Neutrophil (primary cell): ENCODE measurements at regions not wholly inside any gene's neighbourhood (a gene's known extent, or its start where the extent isn't known, plus 50 kb on each side); places are given as distances from the start of the nearest gene placed in this dataset.

Source experiments
- H3K27ac ChIP-seq: fragments of 200-600 bp; sonication (generic); 2 replicates; pipeline ENCODE4 v1.5.1; 2016; ENCODE audit warnings: mild to moderate bottlenecking, moderate library complexity
- H3K27me3 ChIP-seq: fragments of 200-600 bp; sonication (generic); 2 replicates; pipeline ENCODE4 v1.6.0; 2016; ENCODE audit warnings: mild to moderate bottlenecking
- H3K36me3 ChIP-seq: fragments of 200-600 bp; sonication (generic); 2 replicates; pipeline ENCODE4 v1.5.1; 2017
- H3K4me1 ChIP-seq, 2 experiments: fragments of 200-600 bp in 1 of 2; sonication (generic) in 1 of 2; 1 replicate in 1 of 2; 2 replicates in 1 of 2; pipeline versions ENCODE4 v1.5.1 to v1.6.1; 2013 to 2016; ENCODE audit warnings: low read depth in 1 of 2, low read length in 1 of 2, mild to moderate bottlenecking in 1 of 2, moderate library complexity in 1 of 2; ENCODE audit not compliant: control insufficient read depth in 1 of 2, insufficient read depth in 1 of 2
- H3K4me3 ChIP-seq, 2 experiments: fragments of 200-600 bp in 1 of 2; sonication (generic) in 1 of 2; 1 replicate in 1 of 2; 2 replicates in 1 of 2; pipeline ENCODE4 v1.5.1; 2013 to 2016; ENCODE audit warnings: low read depth in 1 of 2, low read length in 1 of 2, mild to moderate bottlenecking in 1 of 2, moderate library complexity in 1 of 2
- H3K9me3 ChIP-seq: fragments of 200-600 bp; sonication (generic); 2 replicates; pipeline ENCODE4 v1.5.1; 2016
- CTCF ChIP-seq: fragments of 200-600 bp; sonication (generic); IDR thresholded peaks from 2 replicates; pipeline ENCODE4 v1.5.1; 2016; ENCODE audit warnings: antibody characterized with exemption

GRCh38 chr21:28865488-28866186 lies 127.0 kb downstream of the LTN1 start:
- Histone ChIP-seq H3K9me3 (no peaks in the 10 kb centered on the region), H3K4me1 (no peaks in the 10 kb centered on the region)
- TF ChIP-seq CTCF, result no peak

GRCh38 chr21:28858424-28858823 lies 134.3 kb downstream of the LTN1 start:
- TF ChIP-seq CTCF, result no peak

More at GRCh38 chr21:28865488-28866186, 127.0 kb downstream of the LTN1 start:
- Histone ChIP-seq H3K27ac (no peak overlapping the region), H3K27me3 (no peaks in the 10 kb centered on the region), H3K36me3 (no peaks in the 10 kb centered on the region), H3K4me3 (no peak overlapping the region)

GRCh38 chr21:28857752-28858151 lies 134.9 kb downstream of the LTN1 start:
- H3K9me3 ChIP-seq, result no peaks in the 10 kb centered on the region
- no peak overlapping the region for H3K27ac ChIP-seq
- no peaks in the 10 kb centered on the region for H3K27me3 ChIP-seq
- H3K4me3 ChIP-seq, result no peak overlapping the region
- no peaks in the 10 kb centered on the region for H3K36me3 ChIP-seq
- no peaks in the 10 kb centered on the region for H3K4me1 ChIP-seq
- no peak for TF ChIP-seq CTCF

More at GRCh38 chr21:28858424-28858823, 134.3 kb downstream of the LTN1 start:
- Histone ChIP-seq H3K9me3 (no peaks in the 10 kb centered on the region), H3K27me3 (no peaks in the 10 kb centered on the region), H3K36me3 (no peaks in the 10 kb centered on the region), H3K4me3 (no peak overlapping the region), H3K4me1 (no peaks in the 10 kb centered on the region), H3K27ac (no peak overlapping the region)

- no peaks in the 10 kb centered on the region for H3K36me3 ChIP-seq
- H3K4me3 ChIP-seq, result no peak overlapping the region
- no peaks in the 10 kb centered on the region for H3K27me3 ChIP-seq
- no peak overlapping the region for H3K27ac ChIP-seq
- TF ChIP-seq CTCF, result no peak
- H3K4me1 ChIP-seq, result no peaks in the 10 kb centered on the region
- H3K9me3 ChIP-seq, result no peaks in the 10 kb centered on the region
Observed at GRCh38 chr21:28856588-28857250, 136.0 kb downstream of the LTN1 start.

GRCh38 chr21:28852706-28853105 lies 140.0 kb downstream of the LTN1 start:
- no peak overlapping the region for H3K4me3 ChIP-seq
- H3K4me1 ChIP-seq, result no peaks in the 10 kb centered on the region
- H3K27me3 ChIP-seq, result no peaks in the 10 kb centered on the region
- no peak for TF ChIP-seq CTCF
- no peak overlapping the region for H3K27ac ChIP-seq
- no peaks in the 10 kb centered on the region for H3K36me3 ChIP-seq
- peaks cover 4% of the 10 kb centered on the region for H3K9me3 ChIP-seq
